Fibroblast of lung (primary cell): ENCODE measurements at regions not wholly inside any gene's neighbourhood (a gene's known extent, or its start where the extent isn't known, plus 50 kb on each side); places are given as distances from the start of the nearest gene placed in this dataset.

Experiments
- DNase-seq, 2 donors: peaks; one replicate each; pipeline versions ENCODE4 v3.0.0 to v3.0.0-alpha.2; 2010; ENCODE audit warnings: low read depth in 2 of 2
- H2AFZ ChIP-seq: 2 replicates; pipeline ENCODE4 v1.5.1; 2012; ENCODE audit warnings: low read length, control low read depth, inconsistent platforms
- H3K27ac ChIP-seq: 2 replicates; pipeline ENCODE4 v1.5.1; 2011; ENCODE audit warnings: low read length, control low read depth; ENCODE audit not compliant: insufficient read depth
- H3K27me3 ChIP-seq: 2 replicates; pipeline ENCODE4 v1.5.1; 2011; ENCODE audit warnings: mild to moderate bottlenecking, low read length; ENCODE audit not compliant: control insufficient read depth, insufficient read depth
- H3K36me3 ChIP-seq: 2 replicates; pipeline ENCODE4 v1.5.1; 2011; ENCODE audit warnings: low read length; ENCODE audit not compliant: control insufficient read depth, insufficient read depth
- H3K4me1 ChIP-seq: 2 replicates; pipeline ENCODE4 v1.5.1; 2011; ENCODE audit warnings: low read length; ENCODE audit not compliant: control insufficient read depth, insufficient read depth; ENCODE audit errors: extremely low read depth
- H3K4me2 ChIP-seq: 2 replicates; pipeline ENCODE4 v1.5.1; 2011; ENCODE audit warnings: low read length, control low read depth; ENCODE audit not compliant: insufficient read depth; ENCODE audit errors: extremely low read depth
- H3K4me3 ChIP-seq, 4 experiments: fragments of 200-600 bp in 1 of 4; sonication (generic) in 1 of 4; replicated peaks in 1 of 4; 2 replicates each; pipeline ENCODE4 v1.5.1; 2011 to 2016; ENCODE audit warnings: low read length in 4 of 4, low read depth in 3 of 4, mild to moderate bottlenecking in 3 of 4, control low read depth in 2 of 4, inconsistent platforms in 1 of 4, mixed read lengths in 1 of 4; ENCODE audit not compliant: insufficient read depth in 1 of 4; ENCODE audit errors: control extremely low read depth in 1 of 4
- H3K79me2 ChIP-seq: 2 replicates; pipeline ENCODE4 v1.5.1; 2012; ENCODE audit warnings: mild to moderate bottlenecking, low read length, inconsistent platforms; ENCODE audit not compliant: control insufficient read depth, insufficient read depth
- H3K9ac ChIP-seq: 2 replicates; pipeline ENCODE4 v1.5.1; 2011; ENCODE audit warnings: mild to moderate bottlenecking, low read length, control low read depth; ENCODE audit not compliant: insufficient read depth
- H3K9me3 ChIP-seq: 2 replicates; pipeline ENCODE4 v1.5.1; 2012; ENCODE audit warnings: low read depth, low read length; ENCODE audit not compliant: control insufficient read depth, insufficient read depth
- H4K20me1 ChIP-seq: 2 replicates; pipeline ENCODE4 v1.5.1; 2011; ENCODE audit warnings: low read length; ENCODE audit not compliant: control insufficient read depth, insufficient read depth; ENCODE audit errors: extremely low read depth
- EZH2 ChIP-seq: IDR thresholded peaks from 2 replicates; pipeline ENCODE4 v1.5.1; 2012; ENCODE audit warnings: low read length, control low read depth, mild to moderate bottlenecking; ENCODE audit errors: missing control alignments
- TF ChIP-seq, protein P1 (sequence below), 2 donors: IDR thresholded peaks in 1 of 2; conservative IDR thresholded peaks in 1 of 2; 1 replicate in 1 of 2; 2 replicates in 1 of 2; pipeline ENCODE4 v1.5.1; 2011 to 2012; ENCODE audit warnings: low read length in 2 of 2, control low read depth in 1 of 2, inconsistent platforms in 1 of 2, low read depth in 1 of 2, mild to moderate bottlenecking in 1 of 2

DNA sequence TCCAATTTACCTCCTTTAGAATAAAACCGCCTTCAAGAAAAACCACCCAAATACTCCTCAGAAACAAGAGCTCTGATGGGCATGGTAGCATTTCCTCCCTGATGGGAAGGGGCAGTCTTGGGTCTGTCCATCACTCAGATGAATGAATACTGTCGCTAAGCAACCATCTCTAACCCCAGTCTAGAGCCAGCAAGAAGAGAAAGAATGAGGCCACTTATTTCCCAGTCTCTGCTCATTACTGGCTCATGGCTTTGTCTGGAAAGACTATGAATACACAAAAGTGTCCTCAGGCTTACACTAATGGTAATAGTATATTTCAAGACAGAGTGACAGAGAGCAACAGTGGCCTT, 51.0 kb upstream of the F3 start:
- Histone ChIP-seq H4K20me1 (no peaks in the 10 kb centered on the region), H3K79me2 (no peaks in the 10 kb centered on the region), H2AFZ (no peak overlapping the region), H3K4me2 (no peak overlapping the region), H3K9me3 (no peaks in the 10 kb centered on the region), H3K27ac (no peak overlapping the region), H3K4me3 (no peak overlapping the region), H3K4me1 (peaks cover 8% of the 10 kb centered on the region), H3K36me3 (no peaks in the 10 kb centered on the region), H3K9ac (no peak overlapping the region), H3K27me3 (no peaks in the 10 kb centered on the region)
- no peak for DNase-seq
- TF ChIP-seq, protein P1, sequence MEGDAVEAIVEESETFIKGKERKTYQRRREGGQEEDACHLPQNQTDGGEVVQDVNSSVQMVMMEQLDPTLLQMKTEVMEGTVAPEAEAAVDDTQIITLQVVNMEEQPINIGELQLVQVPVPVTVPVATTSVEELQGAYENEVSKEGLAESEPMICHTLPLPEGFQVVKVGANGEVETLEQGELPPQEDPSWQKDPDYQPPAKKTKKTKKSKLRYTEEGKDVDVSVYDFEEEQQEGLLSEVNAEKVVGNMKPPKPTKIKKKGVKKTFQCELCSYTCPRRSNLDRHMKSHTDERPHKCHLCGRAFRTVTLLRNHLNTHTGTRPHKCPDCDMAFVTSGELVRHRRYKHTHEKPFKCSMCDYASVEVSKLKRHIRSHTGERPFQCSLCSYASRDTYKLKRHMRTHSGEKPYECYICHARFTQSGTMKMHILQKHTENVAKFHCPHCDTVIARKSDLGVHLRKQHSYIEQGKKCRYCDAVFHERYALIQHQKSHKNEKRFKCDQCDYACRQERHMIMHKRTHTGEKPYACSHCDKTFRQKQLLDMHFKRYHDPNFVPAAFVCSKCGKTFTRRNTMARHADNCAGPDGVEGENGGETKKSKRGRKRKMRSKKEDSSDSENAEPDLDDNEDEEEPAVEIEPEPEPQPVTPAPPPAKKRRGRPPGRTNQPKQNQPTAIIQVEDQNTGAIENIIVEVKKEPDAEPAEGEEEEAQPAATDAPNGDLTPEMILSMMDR (conservative IDR thresholded peaks at IDR 0.05 in 1 of 2, IDR thresholded peaks at IDR 0.05 in 1 of 2; ENCODE audit: low read depth in 1 of 2, low read length in 2 of 2), result no peak
- TF ChIP-seq EZH2, result no peak

DNA sequence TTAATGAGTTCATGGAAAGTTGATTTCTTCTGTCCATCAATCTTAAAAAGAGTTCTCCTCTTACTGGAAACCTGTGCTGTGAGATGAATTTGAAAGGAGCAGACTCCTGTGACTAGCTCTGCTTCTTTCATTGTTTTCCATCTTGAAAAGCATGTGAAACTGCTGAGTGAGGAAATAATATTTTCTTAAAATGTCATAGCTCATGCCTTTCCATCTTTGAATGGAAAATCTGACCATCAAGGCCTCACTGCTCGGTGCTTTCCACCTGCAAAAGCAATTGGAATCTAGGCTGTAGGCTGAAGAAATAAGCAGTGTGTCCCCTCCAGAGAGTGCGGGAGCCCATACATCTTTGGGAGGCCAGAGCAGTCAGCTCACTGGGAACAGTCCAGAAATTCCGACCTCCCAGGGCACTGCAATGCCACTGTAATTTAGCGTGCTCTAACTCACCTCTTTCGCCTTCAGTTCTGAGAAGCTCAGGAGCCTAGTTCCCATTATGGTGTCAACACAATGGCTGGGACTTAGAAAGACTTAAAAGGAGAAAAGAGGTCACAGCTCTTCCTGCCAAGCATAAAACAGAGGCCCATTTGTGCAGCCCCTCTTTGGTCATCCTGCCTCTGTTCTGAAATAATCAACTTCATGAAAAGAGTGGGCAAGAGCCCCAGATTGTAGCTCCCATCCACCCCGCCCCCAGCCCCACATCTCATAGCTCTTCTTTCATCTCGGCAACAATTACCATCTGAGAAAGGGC, 50.4 kb upstream of the F3 start:
- Histone ChIP-seq H3K4me3 (no peak overlapping the region), H3K36me3 (no peaks in the 10 kb centered on the region)
- no peak for TF ChIP-seq EZH2
- TF ChIP-seq, protein P1 (conservative IDR thresholded peaks at IDR 0.05 in 1 of 2, IDR thresholded peaks at IDR 0.05 in 1 of 2; ENCODE audit: low read depth in 1 of 2, low read length in 2 of 2), result no peak

More for the DNA sequence above, 50.4 kb upstream of the F3 start:
- DNase-seq, result no peak
- Histone ChIP-seq H3K9me3 (no peaks in the 10 kb centered on the region), H3K4me1 (peaks cover 8% of the 10 kb centered on the region), H3K9ac (no peak overlapping the region), H3K79me2 (no peaks in the 10 kb centered on the region), H3K4me2 (no peak overlapping the region), H4K20me1 (no peaks in the 10 kb centered on the region), H3K27ac (no peak overlapping the region), H2AFZ (no peak overlapping the region), H3K27me3 (no peaks in the 10 kb centered on the region)
